OCI-LY7 (cell line): ENCODE measurements at regions not wholly inside any gene's neighbourhood (a gene's known extent, or its start where the extent isn't known, plus 50 kb on each side); places are given as distances from the start of the nearest gene placed in this dataset.

Source experiments
- BruUV-seq: library from RNA; stranded (reverse); fragments of 400-500 nt; replicated peaks from 2 replicates; lab custom pipeline; 2021; lab: Mats Ljungman, UMichigan
- CTCF ChIA-PET: fragments of 300-600 bp; sonication (Branson Sonifier 250); formaldehyde crosslinking; loops from one replicate; lab custom pipeline; 2022; ENCODE audit warnings: antibody characterized with exemption; ENCODE audit not compliant: unreplicated experiment; lab: Charles Lee
- POLR2A ChIA-PET: fragments of 300-600 bp; sonication (Branson Sonifier 250); formaldehyde crosslinking; loops from one replicate; lab custom pipeline; 2022; ENCODE audit warnings: antibody characterized with exemption; lab: Charles Lee
- DNase-seq: peaks from one replicate; pipeline ENCODE4 v3.0.0-alpha.2; 2015; ENCODE audit warnings: low spot score
- H2AFZ ChIP-seq: fragments of 200-600 bp; sonication (generic), shearing (Covaris generic); 2 replicates; pipeline ENCODE4 v1.6.1; 2014; ENCODE audit warnings: mild to moderate bottlenecking, antibody characterized with exemption, low read length, moderate library complexity
- H3K27ac ChIP-seq: fragments of 200-600 bp; sonication (generic); 2 replicates; pipeline ENCODE4 v1.5.1; 2014; ENCODE audit warnings: mixed run types, low read depth, mild to moderate bottlenecking, moderate library complexity, low read length, inconsistent platforms; ENCODE audit not compliant: poor library complexity, severe bottlenecking
- H3K36me3 ChIP-seq: fragments of 200-600 bp; sonication (generic); 2 replicates; pipeline ENCODE4 v1.6.1; 2014; ENCODE audit warnings: mild to moderate bottlenecking, antibody characterized with exemption, low read length, moderate library complexity, mixed read lengths; ENCODE audit not compliant: insufficient read depth
- H3K4me1 ChIP-seq: fragments of 200-600 bp; sonication (generic); 2 replicates; pipeline ENCODE4 v1.5.1; 2014; ENCODE audit warnings: mild to moderate bottlenecking, low read length; ENCODE audit not compliant: insufficient read depth, poor library complexity, severe bottlenecking
- H3K4me2 ChIP-seq: fragments of 200-600 bp; sonication (generic); 2 replicates; pipeline ENCODE4 v1.6.1; 2014; ENCODE audit warnings: mild to moderate bottlenecking, low read length
- H3K4me3 ChIP-seq: fragments of 200-600 bp; sonication (generic); 2 replicates; pipeline ENCODE4 v1.5.1; 2014; ENCODE audit warnings: mild to moderate bottlenecking, low read depth, low read length; ENCODE audit not compliant: poor library complexity, severe bottlenecking
- H3K79me2 ChIP-seq: fragments of 200-600 bp; sonication (generic); 2 replicates; pipeline ENCODE4 v1.6.1; 2016; ENCODE audit warnings: low read depth, mild to moderate bottlenecking, low read length, moderate library complexity, mixed read lengths; ENCODE audit not compliant: insufficient read depth
- H3K9me2 ChIP-seq: fragments of 200-600 bp; sonication (generic); 2 replicates; pipeline ENCODE4 v1.6.1; 2016; ENCODE audit warnings: mild to moderate bottlenecking, low read length, mixed read lengths; ENCODE audit not compliant: insufficient read depth
- H3K9me3 ChIP-seq: fragments of 200-600 bp; sonication (generic); 2 replicates; pipeline ENCODE4 v1.6.1; 2014; ENCODE audit warnings: mild to moderate bottlenecking, mixed run types, low read length, mixed read lengths
- H4K20me1 ChIP-seq: fragments of 200-600 bp; sonication (generic); 2 replicates; pipeline ENCODE4 v1.6.1; 2014; ENCODE audit warnings: mild to moderate bottlenecking, antibody characterized with exemption, low read length, moderate library complexity, mixed read lengths; ENCODE audit not compliant: insufficient read depth
- EZH2phosphoT487 ChIP-seq: fragments of 200-600 bp; sonication (generic); IDR thresholded peaks from 2 replicates; pipeline ENCODE4 v1.6.1; 2018; ENCODE audit warnings: low read depth, borderline replicate concordance, mild to moderate bottlenecking, mixed run types, antibody characterized with exemption, low read length, moderate library complexity, mixed read lengths
- intact Hi-C: fragments of 100-400 bp; cut with micrococcal nuclease; formaldehyde crosslinking; loops from one replicate; pipeline ENCODE4 v1.10.0; 2022; ENCODE audit not compliant: unreplicated experiment
- TF ChIP-seq, protein P1 (sequence below): fragments of 200-600 bp; sonication (generic); conservative IDR thresholded peaks from 2 replicates; pipeline ENCODE4 v1.5.1; 2014; ENCODE audit warnings: mild to moderate bottlenecking, antibody characterized with exemption, low read length, moderate library complexity, mixed read lengths

DNA sequence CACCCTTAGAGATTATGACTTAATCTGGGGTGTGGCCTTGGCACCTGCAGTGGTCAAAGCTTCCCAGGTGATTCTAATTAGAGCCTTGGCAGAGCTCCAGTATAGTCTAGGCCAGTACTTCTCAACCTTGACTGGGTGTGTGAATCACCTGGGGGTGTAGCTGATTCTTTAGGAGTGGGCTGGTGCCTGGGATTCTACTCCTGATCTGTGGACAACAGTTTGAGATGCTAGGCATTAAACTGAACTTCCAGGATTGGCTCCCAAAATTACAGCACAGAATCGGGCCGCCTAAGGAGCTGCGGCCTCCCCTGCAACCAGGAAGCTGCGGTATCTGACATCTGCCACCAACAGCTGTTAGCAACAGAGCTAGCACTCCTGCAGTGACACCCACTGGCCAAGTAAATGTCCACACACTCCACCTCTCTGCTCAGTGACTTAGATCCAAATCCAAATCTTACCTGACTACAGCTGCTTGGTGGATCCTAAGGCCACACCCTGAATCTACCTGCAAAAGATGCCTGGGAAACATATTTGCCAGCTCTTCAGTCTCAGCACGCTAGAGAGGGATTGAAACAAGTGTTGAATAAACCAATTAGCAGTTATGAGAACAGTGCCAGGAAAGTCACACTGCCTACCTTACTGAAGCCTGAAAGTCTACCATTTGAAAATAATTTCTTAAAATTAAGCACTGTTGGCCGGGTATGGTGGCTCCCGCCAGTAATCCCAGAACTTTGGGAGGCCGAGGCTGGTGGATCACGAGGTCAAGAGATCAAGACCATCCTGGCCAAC is 126.7 kb downstream of the UNC5CL start:
- no TSS peak for BruUV-seq
- no peak overlapping the region for H3K4me2 ChIP-seq
- no peak overlapping the region for H2AFZ ChIP-seq
- no peaks in the 10 kb centered on the region for H3K79me2 ChIP-seq
- H3K4me1 ChIP-seq = no peaks in the 10 kb centered on the region
- CTCF ChIA-PET = no interaction called here
- no peak for TF ChIP-seq EZH2phosphoT487
- TF ChIP-seq, protein P1, sequence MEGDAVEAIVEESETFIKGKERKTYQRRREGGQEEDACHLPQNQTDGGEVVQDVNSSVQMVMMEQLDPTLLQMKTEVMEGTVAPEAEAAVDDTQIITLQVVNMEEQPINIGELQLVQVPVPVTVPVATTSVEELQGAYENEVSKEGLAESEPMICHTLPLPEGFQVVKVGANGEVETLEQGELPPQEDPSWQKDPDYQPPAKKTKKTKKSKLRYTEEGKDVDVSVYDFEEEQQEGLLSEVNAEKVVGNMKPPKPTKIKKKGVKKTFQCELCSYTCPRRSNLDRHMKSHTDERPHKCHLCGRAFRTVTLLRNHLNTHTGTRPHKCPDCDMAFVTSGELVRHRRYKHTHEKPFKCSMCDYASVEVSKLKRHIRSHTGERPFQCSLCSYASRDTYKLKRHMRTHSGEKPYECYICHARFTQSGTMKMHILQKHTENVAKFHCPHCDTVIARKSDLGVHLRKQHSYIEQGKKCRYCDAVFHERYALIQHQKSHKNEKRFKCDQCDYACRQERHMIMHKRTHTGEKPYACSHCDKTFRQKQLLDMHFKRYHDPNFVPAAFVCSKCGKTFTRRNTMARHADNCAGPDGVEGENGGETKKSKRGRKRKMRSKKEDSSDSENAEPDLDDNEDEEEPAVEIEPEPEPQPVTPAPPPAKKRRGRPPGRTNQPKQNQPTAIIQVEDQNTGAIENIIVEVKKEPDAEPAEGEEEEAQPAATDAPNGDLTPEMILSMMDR = peak; percentile 52
- no peak overlapping the region for H3K4me3 ChIP-seq
- H3K9me2 ChIP-seq = no peaks in the 10 kb centered on the region
- peak; percentile 10 for DNase-seq
- no peaks in the 10 kb centered on the region for H4K20me1 ChIP-seq
- H3K9me3 ChIP-seq = no peaks in the 10 kb centered on the region
- H3K27ac ChIP-seq = no peak overlapping the region
- H3K36me3 ChIP-seq = no peaks in the 10 kb centered on the region
- intact Hi-C loops = no loop called here
- POLR2A ChIA-PET = interaction anchor here (0.5 to 1.7 kb wide), 3 partner anchors 11 to 774 kb away, joined by 3 to 6 read pairs (median 5); no protein-coding TSS in a partner anchor

DNA sequence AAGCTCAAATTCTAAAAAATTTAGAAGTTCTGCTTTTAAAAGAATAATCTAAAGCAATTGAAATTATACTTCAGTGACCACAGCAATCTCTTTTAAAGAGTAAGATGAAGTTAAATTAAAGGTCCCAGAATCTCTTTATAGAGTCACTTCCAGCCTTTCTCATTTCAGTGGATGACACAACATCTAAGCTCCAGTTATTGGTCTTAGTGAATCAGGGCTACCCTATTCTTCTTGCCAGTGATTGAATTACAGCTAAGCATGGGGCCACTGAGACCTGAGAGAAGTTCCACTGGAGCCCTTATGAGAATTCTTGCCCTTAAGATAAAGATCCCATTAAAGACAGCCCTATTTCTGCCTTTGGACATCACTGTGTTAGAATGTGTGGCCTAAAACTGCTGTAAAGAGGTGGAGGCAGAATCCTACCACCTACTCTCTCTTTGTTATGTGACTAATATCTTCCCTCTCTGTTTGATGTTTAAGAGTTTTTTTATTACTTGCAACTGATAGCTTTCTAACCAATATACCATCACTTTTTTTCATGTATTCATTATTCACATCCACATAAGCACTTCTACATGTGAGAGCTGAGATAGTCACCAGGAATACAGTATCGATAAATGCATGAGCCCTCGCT is 128.6 kb downstream of the UNC5CL start:
- Histone ChIP-seq H3K4me2 (no peak overlapping the region), H3K4me1 (no peaks in the 10 kb centered on the region), H3K36me3 (no peaks in the 10 kb centered on the region), H3K79me2 (no peaks in the 10 kb centered on the region), H3K27ac (no peak overlapping the region), H3K9me3 (no peaks in the 10 kb centered on the region), H2AFZ (no peak overlapping the region), H3K4me3 (no peak overlapping the region), H4K20me1 (no peaks in the 10 kb centered on the region), H3K9me2 (no peaks in the 10 kb centered on the region)
- BruUV-seq = no TSS peak
- TF ChIP-seq, protein P1 = no peak
- TF ChIP-seq EZH2phosphoT487 = no peak
- CTCF ChIA-PET = no interaction called here
- intact Hi-C loops = no loop called here
- POLR2A ChIA-PET = interaction anchor here (0.7 to 1.7 kb wide), 2 partner anchors 9 to 722 kb away, joined by 3 to 5 read pairs; no protein-coding TSS in a partner anchor
- no peak for DNase-seq
